ENCODE measurements at regions not wholly inside any gene's neighbourhood (a gene's known extent, or its start where the extent isn't known, plus 50 kb on each side); places are given as distances from the start of the nearest gene placed in this dataset.

GRCh38 chr3:194971009-194971408 is 285.3 kb downstream of the FAM43A start:
- Mint-ChIP-seq H3K27me3 (ENCODE audit: low read depth) (peaks cover 8% of the 10 kb centered on the region), H3K36me3 (ENCODE audit: insufficient read depth in 2 of 2) (no peaks in the 10 kb centered on the region), H3K9me3 (peaks cover 1 to 2% of the 10 kb centered on the region in 2 donors), H3K4me1 (ENCODE audit: low read depth) (no peaks in the 10 kb centered on the region), H3K27ac (no peak overlapping the region), H3K4me3 (no peak overlapping the region)
- ATAC-seq (replicated peaks in 1 of 2): no peak
- no peak for DNase-seq

GRCh38 chr3:194971965-194972364 is 286.3 kb downstream of the FAM43A start:
- H3K4me1 Mint-ChIP-seq (ENCODE audit: low read depth): no peaks in the 10 kb centered on the region
- ATAC-seq (replicated peaks in 1 of 2) (no peak), DNase-seq (no peak)
- no peaks in the 10 kb centered on the region for H3K36me3 Mint-ChIP-seq (ENCODE audit: insufficient read depth in 2 of 2)
- H3K27ac Mint-ChIP-seq: no peak overlapping the region
- H3K9me3 Mint-ChIP-seq: peaks cover 1 to 2% of the 10 kb centered on the region in 2 donors
- no peak overlapping the region for H3K4me3 Mint-ChIP-seq
- H3K27me3 Mint-ChIP-seq (ENCODE audit: low read depth): peaks cover 3% of the 10 kb centered on the region

DNA sequence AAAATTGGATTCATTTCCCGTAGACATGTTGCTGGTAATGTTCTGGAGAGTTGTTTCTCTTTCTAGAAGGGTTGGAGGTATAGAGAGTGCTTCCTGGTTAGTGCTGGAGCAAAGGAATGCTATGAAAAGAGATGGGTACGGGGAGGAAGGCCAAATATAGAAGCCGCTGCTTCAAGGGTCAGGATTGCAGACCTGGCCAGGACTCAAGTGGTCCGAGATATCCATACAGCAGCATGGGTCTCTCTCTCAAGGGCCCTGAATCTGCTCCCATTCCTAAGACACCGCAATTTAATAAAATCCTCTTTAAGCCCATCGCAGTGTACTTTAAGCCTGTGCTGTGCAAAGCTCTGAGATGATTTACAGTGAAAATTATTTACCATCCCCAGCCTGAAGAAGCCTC is 287.0 kb downstream of the FAM43A start:
- ATAC-seq (replicated peaks in 1 of 2) (no peak), DNase-seq (no peak)
- Mint-ChIP-seq H3K4me1 (ENCODE audit: low read depth) (no peaks in the 10 kb centered on the region), H3K27ac (no peak overlapping the region), H3K36me3 (ENCODE audit: insufficient read depth in 2 of 2) (no peaks in the 10 kb centered on the region), H3K27me3 (ENCODE audit: low read depth) (no peaks in the 10 kb centered on the region), H3K4me3 (no peak overlapping the region), H3K9me3 (peaks cover 1 to 2% of the 10 kb centered on the region in 2 donors)

DNA sequence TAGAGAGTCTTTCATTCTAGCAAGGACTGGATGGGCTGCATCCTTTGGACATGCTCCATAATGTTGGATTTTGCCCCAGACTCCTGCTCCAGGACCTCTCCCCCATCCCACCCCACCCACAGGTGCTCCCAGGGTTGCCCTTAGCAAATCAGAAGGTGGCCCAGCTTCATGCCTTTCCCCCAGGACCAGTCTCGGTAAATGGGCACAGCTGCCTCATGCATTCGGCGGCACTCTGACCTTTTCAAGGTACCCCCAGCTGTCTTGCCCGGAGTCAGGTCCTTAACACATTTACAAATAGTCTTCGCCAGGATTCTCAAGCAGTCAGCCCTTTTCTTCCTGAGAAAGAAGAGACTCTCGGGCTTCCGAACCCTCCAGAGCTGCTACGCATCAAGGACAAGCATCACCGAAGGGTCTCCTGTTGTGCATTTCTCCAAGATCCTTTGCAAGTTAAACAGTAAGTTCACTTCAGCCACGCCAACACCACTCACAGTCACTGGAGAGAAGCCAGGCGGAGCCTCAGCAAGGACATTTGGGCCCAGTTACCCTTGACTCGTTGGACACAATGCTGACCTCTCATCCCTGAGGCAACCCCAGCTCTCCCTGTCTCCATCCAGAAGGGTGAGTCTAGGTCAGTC is 287.8 kb downstream of the FAM43A start:
- H3K27me3 Mint-ChIP-seq (ENCODE audit: low read depth): no peaks in the 10 kb centered on the region

DNA sequence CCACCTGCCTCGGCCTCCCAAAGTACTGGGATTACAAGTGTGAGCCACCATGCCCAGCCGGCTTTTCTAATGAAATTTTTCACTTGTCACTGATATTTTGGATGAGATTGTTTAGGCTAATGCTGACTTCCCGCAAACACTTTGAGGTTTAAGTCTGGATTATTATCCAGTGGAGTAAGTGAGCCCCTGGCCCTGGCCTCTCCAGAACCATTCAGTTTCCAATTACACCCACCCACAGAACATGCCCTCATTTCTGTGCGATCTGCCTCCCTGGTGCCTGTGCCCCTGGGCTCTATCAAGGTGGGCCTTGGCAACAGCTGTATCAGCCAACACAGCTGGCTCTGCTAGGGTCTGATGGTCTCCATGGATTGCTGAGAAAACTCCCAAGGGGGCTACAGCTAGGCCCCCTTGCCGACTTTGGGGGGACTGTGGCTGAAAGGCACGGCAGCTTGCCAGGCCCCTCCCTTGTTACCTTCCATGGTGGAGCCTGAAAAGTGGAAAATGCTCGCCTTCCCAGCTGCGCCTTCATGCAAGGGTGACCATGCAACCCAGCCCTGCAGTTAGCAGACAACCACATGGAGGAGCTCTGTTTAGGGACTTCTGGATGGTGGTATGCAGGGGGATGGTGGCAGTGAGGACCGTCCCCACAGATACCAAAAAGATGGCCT is 288.9 kb downstream of the FAM43A start:
- Mint-ChIP-seq H3K27me3 (ENCODE audit: low read depth) (peaks cover 5% of the 10 kb centered on the region), H3K4me3 (no peak overlapping the region), H3K36me3 (ENCODE audit: insufficient read depth in 2 of 2) (no peaks in the 10 kb centered on the region), H3K27ac (no peak overlapping the region), H3K4me1 (ENCODE audit: low read depth) (no peaks in the 10 kb centered on the region), H3K9me3 (peaks cover 1 to 2% of the 10 kb centered on the region in 2 donors)
- DNase-seq (no peak), ATAC-seq (replicated peaks in 1 of 2) (no peak)

More for the DNA sequence above, 287.8 kb downstream of the FAM43A start:
- Mint-ChIP-seq H3K9me3 (peaks cover 1 to 2% of the 10 kb centered on the region in 2 donors), H3K27ac (no peak overlapping the region), H3K4me3 (no peak overlapping the region), H3K4me1 (ENCODE audit: low read depth) (no peaks in the 10 kb centered on the region), H3K36me3 (ENCODE audit: insufficient read depth in 2 of 2) (no peaks in the 10 kb centered on the region)
- no peak for ATAC-seq (replicated peaks in 1 of 2)
- no peak for DNase-seq

DNA sequence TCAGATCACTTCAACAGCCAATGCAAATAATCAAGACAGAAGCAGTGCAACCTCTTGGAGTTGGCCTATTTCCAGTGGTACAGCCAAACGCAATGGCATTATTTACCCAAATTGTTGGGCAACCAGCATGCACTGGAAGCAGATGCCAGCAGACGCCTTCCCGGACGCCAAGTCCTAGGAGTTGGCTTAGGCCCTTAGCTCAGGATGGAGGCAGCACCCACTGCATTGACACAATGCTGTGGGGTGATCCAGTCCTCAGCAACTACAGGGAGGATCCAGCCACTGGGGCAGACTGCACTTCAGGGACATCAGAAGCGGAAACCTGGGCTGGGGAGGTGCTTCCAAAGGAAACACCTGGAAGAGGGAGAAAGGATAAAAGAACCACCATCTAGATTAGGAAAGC is 290.4 kb downstream of the FAM43A start:
- DNase-seq (no peak), ATAC-seq (replicated peaks in 1 of 2) (no peak)
- Mint-ChIP-seq H3K27ac (no peak overlapping the region), H3K4me1 (ENCODE audit: low read depth) (no peaks in the 10 kb centered on the region), H3K4me3 (no peak overlapping the region), H3K9me3 (no peaks in the 10 kb centered on the region), H3K36me3 (ENCODE audit: insufficient read depth in 2 of 2) (no peaks in the 10 kb centered on the region), H3K27me3 (ENCODE audit: low read depth) (peaks cover 5% of the 10 kb centered on the region)

GRCh38 chr3:194976874-194977273 is 291.2 kb downstream of the FAM43A start:
- ATAC-seq (replicated peaks in 1 of 2): no peak
- H3K27ac Mint-ChIP-seq: no peak overlapping the region
- no peak for DNase-seq
- H3K27me3 Mint-ChIP-seq (ENCODE audit: low read depth): peaks cover 5% of the 10 kb centered on the region
- no peaks in the 10 kb centered on the region for H3K9me3 Mint-ChIP-seq
- no peaks in the 10 kb centered on the region for H3K4me1 Mint-ChIP-seq (ENCODE audit: low read depth)
- H3K36me3 Mint-ChIP-seq (ENCODE audit: insufficient read depth in 2 of 2): no peaks in the 10 kb centered on the region
- H3K4me3 Mint-ChIP-seq: no peak overlapping the region

DNA sequence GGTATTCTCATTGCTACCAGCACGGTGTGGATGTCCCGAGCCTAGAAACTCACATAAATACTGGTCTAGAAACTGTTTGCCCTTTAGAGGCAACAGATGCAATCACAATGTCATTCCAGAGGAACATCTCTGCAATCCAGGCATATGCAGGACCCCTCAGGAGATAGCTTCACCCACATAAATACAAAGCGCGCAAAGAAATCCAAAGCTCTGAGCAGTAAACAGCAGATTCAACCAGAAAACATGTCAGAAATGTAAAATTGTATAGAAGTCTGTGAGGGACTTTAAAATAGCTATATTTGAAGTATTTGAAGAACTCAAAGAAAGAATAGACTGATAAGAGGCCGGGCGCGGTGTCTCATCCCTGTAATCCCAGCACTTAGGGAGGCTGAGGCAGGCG is 291.7 kb downstream of the FAM43A start:
- Mint-ChIP-seq H3K9me3 (peaks cover under 1% of the 10 kb centered on the region in 2 donors), H3K27ac (no peak overlapping the region)
- no peak for ATAC-seq (replicated peaks in 1 of 2)

GRCh38 chr3:194979173-194979572 is 291.8 kb downstream of the XXYLT1 start:
- H3K9me3 Mint-ChIP-seq: peaks cover 2% of the 10 kb centered on the region in 2 donors
- H3K4me1 Mint-ChIP-seq (ENCODE audit: low read depth): no peaks in the 10 kb centered on the region
- H3K27me3 Mint-ChIP-seq (ENCODE audit: low read depth): peaks cover 5% of the 10 kb centered on the region
- H3K4me3 Mint-ChIP-seq: no peak overlapping the region
- no peak overlapping the region for H3K27ac Mint-ChIP-seq
- H3K36me3 Mint-ChIP-seq (ENCODE audit: insufficient read depth in 2 of 2): no peaks in the 10 kb centered on the region
- ATAC-seq (replicated peaks in 1 of 2) (no peak), DNase-seq (no peak)

More for the DNA sequence above, 291.7 kb downstream of the FAM43A start:
- Mint-ChIP-seq H3K27me3 (ENCODE audit: low read depth) (peaks cover 5% of the 10 kb centered on the region), H3K4me1 (ENCODE audit: low read depth) (no peaks in the 10 kb centered on the region), H3K36me3 (ENCODE audit: insufficient read depth in 2 of 2) (no peaks in the 10 kb centered on the region), H3K4me3 (no peak overlapping the region)
- DNase-seq: no peak

GRCh38 chr3:194982472-194982871 is 288.5 kb downstream of the XXYLT1 start:
- no peaks in the 10 kb centered on the region for H3K36me3 Mint-ChIP-seq (ENCODE audit: insufficient read depth in 2 of 2)
- peaks cover 15% of the 10 kb centered on the region for H3K27me3 Mint-ChIP-seq (ENCODE audit: low read depth)
- peaks cover 4% of the 10 kb centered on the region for H3K4me1 Mint-ChIP-seq (ENCODE audit: low read depth)
- H3K9me3 Mint-ChIP-seq: peaks cover 2% of the 10 kb centered on the region in 2 donors
- no peak overlapping the region for H3K27ac Mint-ChIP-seq
- DNase-seq (no peak), ATAC-seq (replicated peaks in 1 of 2) (no peak)
- no peak overlapping the region for H3K4me3 Mint-ChIP-seq

GRCh38 chr3:194983121-194983520 is 287.8 kb downstream of the XXYLT1 start:
- Mint-ChIP-seq H3K9me3 (peaks cover 2% of the 10 kb centered on the region in 2 donors), H3K27ac (no peak overlapping the region), H3K4me1 (ENCODE audit: low read depth) (peaks cover 4% of the 10 kb centered on the region)

DNA sequence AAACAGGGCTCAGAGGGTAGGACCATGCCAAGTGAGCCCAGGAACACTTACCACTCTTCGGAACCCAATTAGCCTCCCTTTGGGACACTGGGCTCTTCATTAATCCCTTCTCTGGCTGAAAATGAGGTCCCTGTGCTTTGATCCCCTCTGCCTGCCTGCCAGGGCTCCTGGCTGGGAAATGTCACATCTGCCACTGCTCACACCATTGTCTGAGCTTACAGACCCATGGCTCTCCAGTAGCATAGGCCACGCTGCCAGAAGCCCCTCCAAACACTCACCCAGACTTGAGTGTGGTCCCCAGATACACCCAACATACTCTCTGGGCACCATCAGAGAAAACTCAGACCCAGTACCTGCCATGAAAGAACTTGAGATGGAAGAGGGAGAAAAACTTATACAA is 287.3 kb downstream of the XXYLT1 start:
- no peak overlapping the region for H3K27ac Mint-ChIP-seq
- peaks cover 4% of the 10 kb centered on the region for H3K4me1 Mint-ChIP-seq (ENCODE audit: low read depth)
- no peak overlapping the region for H3K4me3 Mint-ChIP-seq
- H3K9me3 Mint-ChIP-seq: peaks cover 2% of the 10 kb centered on the region in 2 donors
- ATAC-seq (replicated peaks in 1 of 2) (no peak), DNase-seq (no peak)
- H3K27me3 Mint-ChIP-seq (ENCODE audit: low read depth): peaks cover 15% of the 10 kb centered on the region
- no peaks in the 10 kb centered on the region for H3K36me3 Mint-ChIP-seq (ENCODE audit: insufficient read depth in 2 of 2)

More at GRCh38 chr3:194983121-194983520, 287.8 kb downstream of the XXYLT1 start:
- ATAC-seq (replicated peaks in 1 of 2) (no peak), DNase-seq (no peak)
- Mint-ChIP-seq H3K36me3 (ENCODE audit: insufficient read depth in 2 of 2) (no peaks in the 10 kb centered on the region), H3K27me3 (ENCODE audit: low read depth) (peaks cover 15% of the 10 kb centered on the region), H3K4me3 (no peak overlapping the region)

- ATAC-seq (replicated peaks in 1 of 2) (no peak), DNase-seq (no peak)
- Mint-ChIP-seq H3K9me3 (peaks cover 2% of the 10 kb centered on the region in 2 donors), H3K4me1 (ENCODE audit: low read depth) (peaks cover 4% of the 10 kb centered on the region), H3K36me3 (ENCODE audit: insufficient read depth in 2 of 2) (no peaks in the 10 kb centered on the region), H3K27ac (no peak overlapping the region), H3K27me3 (ENCODE audit: low read depth) (peaks cover 15% of the 10 kb centered on the region), H3K4me3 (no peak overlapping the region)
Observed at GRCh38 chr3:194984066-194984465, 286.9 kb downstream of the XXYLT1 start.

- no peak overlapping the region for H3K27ac Mint-ChIP-seq
- DNase-seq (no peak), ATAC-seq (replicated peaks in 1 of 2) (no peak)
- peaks cover 2% of the 10 kb centered on the region in 2 donors for H3K9me3 Mint-ChIP-seq
- H3K27me3 Mint-ChIP-seq (ENCODE audit: low read depth): peaks cover 10% of the 10 kb centered on the region
- H3K4me1 Mint-ChIP-seq (ENCODE audit: low read depth): peaks cover 4% of the 10 kb centered on the region
- no peak overlapping the region for H3K4me3 Mint-ChIP-seq
- no peaks in the 10 kb centered on the region for H3K36me3 Mint-ChIP-seq (ENCODE audit: insufficient read depth in 2 of 2)
Observed at GRCh38 chr3:194984622-194985021, 286.3 kb downstream of the XXYLT1 start.

All from activated T-cell treated with anti-CD3 and anti-CD28 coated beads, Interleukin-2, amount 50 U/mL, for 72 hours (primary cell).